Stimulated activated CD4-positive, alpha-beta T cell treated with anti-CD3 and anti-CD28 coated beads, Interleukin-15, amount 100 ng/mL, for 48 hours (primary cell): ENCODE measurements at regions not wholly inside any gene's neighbourhood (a gene's known extent, or its start where the extent isn't known, plus 50 kb on each side); places are given as distances from the start of the nearest gene placed in this dataset.

ENCODE experiments used
- DNase-seq, 2 donors: peaks; one replicate each; pipeline ENCODE4 v3.0.0-alpha.2; 2020; ENCODE audit warnings: low read depth in 2 of 2

- no peak for DNase-seq
Observed at GRCh38 chr5:148950471-148950863, 112.4 kb downstream of the SH3TC2 start.

GRCh38 chr5:148950892-148951291 lies 112.0 kb downstream of the SH3TC2 start:
- no peak for DNase-seq

GRCh38 chr5:148951612-148952011 lies 111.2 kb downstream of the SH3TC2 start:
- no peak for DNase-seq

- DNase-seq, result no peak
Observed at GRCh38 chr5:148952097-148952867, 110.6 kb downstream of the SH3TC2 start.

- DNase-seq, result no peak
Observed at GRCh38 chr5:148953711-148954110, 109.2 kb downstream of the SH3TC2 start.
